Calu3 (cell line): ENCODE measurements at regions not wholly inside any gene's neighbourhood (a gene's known extent, or its start where the extent isn't known, plus 50 kb on each side); places are given as distances from the start of the nearest gene placed in this dataset.
A peak's percentile ranks its signal among the peaks of the same experiment; 100 is the strongest.

Experiments used
- BruUV-seq: library from RNA; stranded (reverse); fragments of 400-500 nt; replicated peaks from 2 replicates; lab custom pipeline; 2021; lab: Mats Ljungman, UMichigan
- CTCF ChIA-PET: fragments of 300-600 bp; sonication (Branson Sonifier 250); formaldehyde crosslinking; loops from one replicate; lab custom pipeline; 2022; ENCODE audit warnings: antibody characterized with exemption; lab: Charles Lee
- DNase-seq: peaks from one replicate; pipeline ENCODE4 v3.0.0; 2022
- H3K27ac Mint-ChIP-seq: one replicate; pipeline ENCODE4 v1.8.0; 2022; ENCODE audit warnings: mixed read lengths; ENCODE audit not compliant: unreplicated experiment
- H3K27me3 Mint-ChIP-seq: one replicate; pipeline ENCODE4 v1.8.0; 2022; ENCODE audit warnings: mixed read lengths; ENCODE audit not compliant: unreplicated experiment
- H3K36me3 Mint-ChIP-seq: one replicate; pipeline ENCODE4 v1.8.0; 2022; ENCODE audit warnings: mild to moderate bottlenecking, moderate library complexity, mixed read lengths; ENCODE audit not compliant: insufficient read depth, unreplicated experiment
- H3K4me1 Mint-ChIP-seq: one replicate; pipeline ENCODE4 v1.8.0; 2022; ENCODE audit warnings: mild to moderate bottlenecking, low read depth, mixed read lengths; ENCODE audit not compliant: unreplicated experiment
- H3K4me3 Mint-ChIP-seq: one replicate; pipeline ENCODE4 v1.8.0; 2022; ENCODE audit warnings: mild to moderate bottlenecking, low read depth, moderate library complexity, mixed read lengths; ENCODE audit not compliant: unreplicated experiment
- H3K9me3 Mint-ChIP-seq: one replicate; pipeline ENCODE4 v1.8.0; 2022; ENCODE audit warnings: low read depth, mixed read lengths; ENCODE audit not compliant: unreplicated experiment
- intact Hi-C: fragments of 100-400 bp; cut with micrococcal nuclease; formaldehyde crosslinking; loops from one replicate; pipeline ENCODE4 v1.10.0; 2022; ENCODE audit not compliant: unreplicated experiment
- TF ChIP-seq, protein P1 (sequence below): fragments of 200-600 bp; IDR thresholded peaks from one replicate; pipeline ENCODE4 v1.8.0; 2022; ENCODE audit warnings: antibody characterized with exemption; ENCODE audit not compliant: unreplicated experiment

DNA sequence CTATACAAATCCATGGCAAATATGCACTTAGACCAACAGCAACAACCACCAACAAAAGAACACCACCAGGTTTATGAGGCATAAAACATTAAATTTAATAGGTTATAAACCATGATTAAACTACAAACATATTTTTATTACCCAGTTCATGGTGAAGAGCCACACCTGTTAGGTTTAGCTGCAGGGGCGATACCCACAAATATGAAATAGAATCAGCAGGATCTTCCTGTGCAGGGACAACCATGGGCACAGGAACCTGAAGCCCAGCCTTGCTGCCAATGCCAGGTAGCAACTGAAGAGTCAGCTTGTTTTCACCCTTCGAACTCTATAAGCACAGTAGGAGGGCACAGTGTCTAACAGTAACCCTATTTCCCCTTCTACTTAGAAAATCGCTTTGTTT is 675.0 kb downstream of the SATB2 start:
- BruUV-seq, result no TSS peak
- no peaks in the 10 kb centered on the region for H3K4me1 Mint-ChIP-seq
- no peaks in the 10 kb centered on the region for H3K27me3 Mint-ChIP-seq
- intact Hi-C loops, result no loop called here
- no peak overlapping the region for H3K4me3 Mint-ChIP-seq
- CTCF ChIA-PET, result no interaction called here
- TF ChIP-seq, protein P1, sequence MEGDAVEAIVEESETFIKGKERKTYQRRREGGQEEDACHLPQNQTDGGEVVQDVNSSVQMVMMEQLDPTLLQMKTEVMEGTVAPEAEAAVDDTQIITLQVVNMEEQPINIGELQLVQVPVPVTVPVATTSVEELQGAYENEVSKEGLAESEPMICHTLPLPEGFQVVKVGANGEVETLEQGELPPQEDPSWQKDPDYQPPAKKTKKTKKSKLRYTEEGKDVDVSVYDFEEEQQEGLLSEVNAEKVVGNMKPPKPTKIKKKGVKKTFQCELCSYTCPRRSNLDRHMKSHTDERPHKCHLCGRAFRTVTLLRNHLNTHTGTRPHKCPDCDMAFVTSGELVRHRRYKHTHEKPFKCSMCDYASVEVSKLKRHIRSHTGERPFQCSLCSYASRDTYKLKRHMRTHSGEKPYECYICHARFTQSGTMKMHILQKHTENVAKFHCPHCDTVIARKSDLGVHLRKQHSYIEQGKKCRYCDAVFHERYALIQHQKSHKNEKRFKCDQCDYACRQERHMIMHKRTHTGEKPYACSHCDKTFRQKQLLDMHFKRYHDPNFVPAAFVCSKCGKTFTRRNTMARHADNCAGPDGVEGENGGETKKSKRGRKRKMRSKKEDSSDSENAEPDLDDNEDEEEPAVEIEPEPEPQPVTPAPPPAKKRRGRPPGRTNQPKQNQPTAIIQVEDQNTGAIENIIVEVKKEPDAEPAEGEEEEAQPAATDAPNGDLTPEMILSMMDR, result no peak
- no peak for DNase-seq
- H3K9me3 Mint-ChIP-seq, result no peaks in the 10 kb centered on the region
- no peaks in the 10 kb centered on the region for H3K36me3 Mint-ChIP-seq
- H3K27ac Mint-ChIP-seq, result no peak overlapping the region

DNA sequence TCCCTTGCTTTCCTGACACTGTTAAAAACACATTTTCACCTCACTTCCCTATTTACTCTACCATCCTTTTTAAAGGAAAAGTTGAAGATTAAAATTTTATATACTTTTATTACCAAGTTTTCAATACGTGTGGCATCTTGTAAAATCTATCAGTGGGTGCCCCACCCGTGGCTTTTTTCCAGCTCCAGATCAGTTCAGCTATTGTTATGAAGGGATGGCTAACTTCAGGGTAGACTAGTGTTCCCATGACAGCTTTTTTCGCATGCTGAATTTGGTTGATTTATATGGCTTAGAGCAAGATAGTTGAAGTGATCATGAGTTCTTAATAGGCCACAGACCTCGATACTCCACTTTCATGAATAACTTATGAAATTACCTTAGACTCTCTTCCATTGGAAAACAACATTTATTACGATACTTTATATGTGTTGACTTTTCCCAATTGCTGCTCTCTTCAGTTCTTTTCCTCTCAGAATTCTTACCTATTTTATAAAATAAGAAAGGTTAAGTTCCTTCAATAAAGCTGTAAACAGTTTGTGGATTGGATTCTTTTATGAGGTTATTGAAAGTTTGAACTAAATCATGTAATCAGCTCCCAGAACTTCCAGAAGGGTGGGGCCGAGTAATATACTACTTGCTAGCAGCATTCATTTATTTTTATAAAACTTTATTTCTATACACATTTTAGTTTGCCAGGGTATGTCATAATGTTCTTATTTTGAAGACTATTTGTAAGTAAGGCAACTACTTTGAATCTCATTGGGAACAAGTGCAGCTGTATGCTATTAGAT is 680.9 kb downstream of the SATB2 start:
- TF ChIP-seq, protein P1, result no peak
- intact Hi-C loops, result no loop called here
- Mint-ChIP-seq H3K27me3 (no peaks in the 10 kb centered on the region), H3K4me1 (no peaks in the 10 kb centered on the region), H3K36me3 (no peaks in the 10 kb centered on the region), H3K9me3 (no peaks in the 10 kb centered on the region), H3K4me3 (no peak overlapping the region), H3K27ac (no peak overlapping the region)
- CTCF ChIA-PET, result no interaction called here
- BruUV-seq, result no TSS peak
- no peak for DNase-seq

- intact Hi-C loops, result no loop called here
- no peaks in the 10 kb centered on the region for H3K27me3 Mint-ChIP-seq
Measured at GRCh38 chr2:198775737-198776136, 682.0 kb downstream of the SATB2 start.

DNA sequence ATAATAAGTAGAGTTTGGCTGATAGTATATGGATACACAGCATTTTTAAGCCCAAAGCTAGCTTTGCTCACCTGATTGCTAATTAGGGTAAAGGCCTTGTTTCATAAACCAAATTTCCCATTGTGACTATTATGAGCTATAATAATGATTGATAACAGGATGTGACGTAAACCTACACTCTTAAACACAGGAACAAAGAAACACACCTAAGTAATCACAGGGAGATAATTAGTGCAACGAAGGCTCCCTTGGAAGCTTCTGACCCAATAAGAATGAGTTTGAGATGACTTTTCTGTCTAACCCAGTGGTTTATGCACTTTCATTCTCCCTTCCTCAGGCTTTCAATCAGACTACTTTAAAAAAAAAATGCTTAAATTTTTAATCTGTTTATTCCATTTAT is 683.2 kb downstream of the SATB2 start:
- H3K9me3 Mint-ChIP-seq, result no peaks in the 10 kb centered on the region
- TF ChIP-seq, protein P1, result no peak
- no peak overlapping the region for H3K27ac Mint-ChIP-seq
- no peaks in the 10 kb centered on the region for H3K27me3 Mint-ChIP-seq
- intact Hi-C loops, result no loop called here
- no TSS peak for BruUV-seq
- no peaks in the 10 kb centered on the region for H3K4me1 Mint-ChIP-seq
- H3K4me3 Mint-ChIP-seq, result peak overlapping the region; percentile 16
- no peak for DNase-seq
- CTCF ChIA-PET, result no interaction called here
- no peaks in the 10 kb centered on the region for H3K36me3 Mint-ChIP-seq

More at GRCh38 chr2:198775737-198776136, 682.0 kb downstream of the SATB2 start:
- CTCF ChIA-PET, result no interaction called here
- Mint-ChIP-seq H3K4me3 (no peak overlapping the region), H3K4me1 (no peaks in the 10 kb centered on the region), H3K9me3 (no peaks in the 10 kb centered on the region), H3K27ac (no peak overlapping the region), H3K36me3 (no peaks in the 10 kb centered on the region)
- no peak for DNase-seq
- TF ChIP-seq, protein P1, result no peak
- no TSS peak for BruUV-seq
